HG02588 (cell line): ENCODE measurements at regions not wholly inside any gene's neighbourhood (a gene's known extent, or its start where the extent isn't known, plus 50 kb on each side); places are given as distances from the start of the nearest gene placed in this dataset.
"Not testable (repeated sequence)": the region's sequence is repeated elsewhere in the genome, so short reads cannot be mapped to it uniquely, and the experiment has no call there.

Experiments used
- ATAC-seq: cut with Tn5 transposase; IDR thresholded peaks from one replicate; pipeline ENCODE4 v1.9.1; 2021; ENCODE audit warnings: mild to moderate bottlenecking, moderate library complexity; ENCODE audit not compliant: unreplicated experiment

GRCh38 chrX:113157496-113157895 is 316.9 kb upstream of the AMOT start:
- ATAC-seq = no peak

GRCh38 chrX:113154315-113154714 is 313.7 kb upstream of the AMOT start:
- not testable (repeated sequence) for ATAC-seq

DNA sequence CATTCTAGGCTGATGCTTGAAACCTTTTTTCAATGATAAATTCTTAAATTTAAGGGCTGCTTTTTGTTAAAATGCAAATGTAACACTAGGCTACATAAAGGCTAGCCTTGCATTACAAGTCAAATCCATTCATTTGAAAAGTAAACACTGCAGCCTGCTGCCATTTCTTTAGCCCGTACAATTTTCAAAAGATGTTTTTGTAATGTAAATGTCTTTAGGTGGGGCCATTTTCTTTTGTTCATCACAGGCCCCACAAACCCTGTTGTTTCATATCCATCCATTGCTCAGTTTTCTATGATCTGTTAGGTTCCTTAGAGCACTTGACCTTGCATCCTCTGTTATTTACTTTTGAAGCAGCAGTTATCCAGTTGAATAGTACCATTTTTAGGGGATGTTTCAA is 296.2 kb upstream of the AMOT start:
- ATAC-seq = no peak

DNA sequence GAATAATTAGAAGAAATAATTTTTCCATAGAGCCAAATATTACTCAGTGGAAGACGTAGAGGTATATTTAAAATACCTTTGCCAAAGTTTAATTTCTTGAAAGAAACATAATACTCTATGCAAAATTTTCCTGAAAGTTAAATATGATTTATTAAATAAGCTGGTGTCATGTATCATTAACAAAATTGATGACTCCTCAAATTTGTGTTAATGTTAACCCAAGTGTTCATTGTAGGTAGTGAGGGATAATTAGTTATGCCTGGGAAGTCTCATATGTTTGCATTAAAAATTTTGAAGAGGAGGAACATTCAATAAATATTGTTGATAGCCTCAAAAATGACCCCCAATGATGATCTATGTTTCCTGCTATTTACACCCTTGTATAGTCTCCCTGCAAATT is 292.7 kb upstream of the AMOT start:
- no peak for ATAC-seq

- ATAC-seq = no peak
Measured at GRCh38 chrX:113124693-113125092, 284.1 kb upstream of the AMOT start.

- ATAC-seq = no peak
Measured at GRCh38 chrX:113075521-113075920, 234.9 kb upstream of the AMOT start.

GRCh38 chrX:113059714-113060113 is 219.1 kb upstream of the AMOT start:
- no peak for ATAC-seq

GRCh38 chrX:113058634-113059033 is 218.0 kb upstream of the AMOT start:
- no peak for ATAC-seq

DNA sequence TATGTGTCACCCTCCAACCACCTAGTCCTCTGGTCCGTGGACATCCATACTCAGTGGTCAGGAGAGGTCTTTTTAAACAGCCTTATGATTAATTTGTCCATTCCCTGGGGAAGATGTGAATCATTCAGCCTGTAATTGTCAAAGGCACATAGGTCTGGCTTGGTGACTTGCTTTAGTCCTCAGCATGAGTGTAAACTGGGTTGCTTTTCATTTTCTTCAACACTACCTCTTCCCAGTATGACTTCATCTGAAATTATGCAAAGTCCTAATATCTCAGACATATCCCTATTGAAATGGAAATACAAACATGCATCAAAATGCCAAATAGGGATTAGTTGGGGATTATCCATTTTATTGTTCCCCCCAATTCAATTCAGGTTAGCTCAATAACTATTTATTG is 208.3 kb upstream of the AMOT start:
- no peak for ATAC-seq

DNA sequence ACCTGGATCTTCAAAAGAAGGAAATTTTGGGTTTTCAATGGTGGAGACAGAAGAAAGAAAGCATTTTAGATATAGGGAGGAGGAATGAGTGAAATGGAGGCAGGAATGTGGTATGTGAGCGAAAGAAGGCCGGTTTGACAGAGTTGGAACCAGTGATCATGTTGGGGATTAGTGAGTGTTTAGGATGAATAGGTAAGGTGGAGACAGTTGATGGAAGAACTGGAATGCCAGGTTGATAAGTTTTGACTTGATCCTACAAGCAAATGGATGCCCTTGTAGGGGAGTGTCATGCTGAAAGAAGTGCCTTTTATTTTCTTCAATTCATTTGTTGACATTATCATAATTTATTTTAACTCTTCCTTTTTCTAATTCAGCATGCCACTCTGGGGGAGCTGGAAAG is 207.8 kb upstream of the AMOT start:
- no peak for ATAC-seq

DNA sequence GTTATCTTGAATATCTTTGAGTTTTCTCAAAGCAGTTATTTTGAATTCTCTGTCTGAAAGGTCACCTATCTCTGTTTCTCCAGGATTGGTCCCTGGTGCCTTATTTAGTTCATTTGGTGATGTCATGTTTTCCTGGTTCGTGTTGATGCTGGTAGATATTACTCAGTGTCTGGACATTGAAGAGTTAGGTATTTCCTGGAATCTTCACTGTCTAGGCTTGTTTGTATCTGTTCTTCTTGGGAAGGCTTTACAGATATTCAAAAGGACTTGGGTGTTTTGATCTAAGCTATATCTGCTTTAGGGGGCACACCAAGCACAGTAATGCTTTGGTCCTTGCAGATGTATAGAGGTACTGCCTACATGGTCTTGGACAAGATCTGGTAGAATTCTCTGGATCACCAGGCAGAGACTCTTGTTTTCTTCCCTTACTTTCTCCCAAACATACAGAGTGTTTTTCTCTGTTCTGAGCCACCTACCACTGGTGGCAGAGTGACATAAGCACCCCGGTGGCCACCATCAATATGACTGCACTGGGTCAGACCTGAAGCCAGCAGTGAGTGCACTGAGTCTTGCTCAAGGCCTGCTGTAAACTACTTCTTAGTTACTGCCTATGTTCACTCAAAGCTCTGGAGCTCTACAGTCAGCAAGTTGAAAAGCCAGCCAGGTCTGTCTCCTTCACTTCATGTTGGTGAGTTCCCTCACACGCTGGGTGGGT is 193.5 kb upstream of the AMOT start:
- ATAC-seq = no peak

- ATAC-seq = no peak
Measured at GRCh38 chrX:113019958-113020357, 179.3 kb upstream of the AMOT start.

GRCh38 chrX:113009837-113010236 is 169.2 kb upstream of the AMOT start:
- no peak for ATAC-seq

- no peak for ATAC-seq
Measured at GRCh38 chrX:113009029-113009428, 168.4 kb upstream of the AMOT start.

DNA sequence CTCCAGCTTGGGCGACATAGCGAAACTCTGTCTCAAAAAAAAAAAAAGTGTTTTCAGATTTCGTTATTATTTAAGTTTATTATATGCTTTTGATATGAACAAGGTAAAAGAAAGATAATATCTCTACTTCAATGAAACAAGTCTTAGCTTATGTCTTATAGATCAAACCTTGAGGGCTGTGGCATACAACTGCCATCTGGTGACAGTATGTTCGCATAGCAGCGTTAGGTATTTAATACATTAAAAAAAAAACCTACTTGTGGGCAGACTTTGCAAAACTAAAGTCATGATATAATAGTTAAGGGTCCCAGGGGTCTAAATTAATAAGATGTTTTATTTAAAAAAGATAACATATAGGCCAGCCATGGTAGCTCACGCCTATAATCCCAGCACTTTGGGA is 161.2 kb upstream of the AMOT start:
- ATAC-seq = no peak

DNA sequence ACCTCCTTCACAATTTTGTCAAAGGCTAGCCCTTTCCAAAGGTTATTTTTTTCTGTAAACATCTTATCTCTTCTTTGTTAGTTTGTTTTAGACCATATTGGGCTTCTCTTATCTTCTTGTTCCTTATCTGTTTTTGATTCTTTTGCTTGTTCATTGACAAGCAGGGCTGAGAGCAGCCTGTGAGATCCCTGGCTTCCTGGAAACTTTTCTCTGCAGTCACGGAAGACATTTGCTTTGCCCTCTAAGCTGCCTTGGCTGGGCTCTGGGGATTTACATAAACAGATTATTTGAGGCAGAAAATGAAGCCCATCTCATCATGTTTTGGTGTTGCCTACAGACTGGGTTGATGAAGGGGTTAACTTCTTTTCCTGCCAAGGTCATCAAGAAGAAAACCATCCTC is 157.4 kb upstream of the AMOT start:
- ATAC-seq = no peak

DNA sequence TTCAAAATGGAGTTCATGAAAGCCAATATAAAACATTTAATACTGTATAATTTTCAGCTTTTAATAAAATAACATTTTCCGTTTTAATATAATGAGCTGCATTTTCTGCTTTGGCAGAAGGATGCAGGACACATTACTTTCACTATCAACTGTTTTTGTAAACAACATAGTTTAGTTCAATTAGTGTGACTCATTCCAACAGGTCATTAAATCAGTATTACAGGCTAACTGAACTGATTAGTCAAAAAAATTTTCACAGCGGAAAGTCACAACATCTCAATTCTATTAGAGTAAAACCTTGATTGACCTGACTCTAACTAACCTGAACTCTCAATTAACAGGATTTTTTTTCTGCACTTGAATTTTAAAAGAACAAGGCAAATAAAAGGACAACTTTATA is 151.2 kb upstream of the AMOT start:
- no peak for ATAC-seq

DNA sequence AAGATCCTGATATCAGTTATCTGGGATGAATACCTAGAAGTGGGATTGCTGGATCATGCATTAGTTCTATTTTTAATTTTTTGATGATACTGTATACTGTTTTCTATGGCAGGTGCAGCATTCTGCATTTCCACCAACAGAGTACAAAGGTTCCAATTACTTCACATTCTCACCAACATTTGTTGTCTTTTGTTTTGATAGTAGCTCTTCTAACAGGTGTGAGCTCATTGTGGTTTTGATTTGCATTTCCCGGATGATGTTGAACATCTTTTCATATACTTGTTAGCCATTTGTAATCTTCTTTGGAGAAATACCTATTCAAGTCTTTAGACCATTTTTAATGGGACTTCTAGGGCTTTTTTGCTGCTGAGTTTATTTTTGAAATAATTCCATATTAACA is 139.2 kb upstream of the AMOT start:
- ATAC-seq = no peak

DNA sequence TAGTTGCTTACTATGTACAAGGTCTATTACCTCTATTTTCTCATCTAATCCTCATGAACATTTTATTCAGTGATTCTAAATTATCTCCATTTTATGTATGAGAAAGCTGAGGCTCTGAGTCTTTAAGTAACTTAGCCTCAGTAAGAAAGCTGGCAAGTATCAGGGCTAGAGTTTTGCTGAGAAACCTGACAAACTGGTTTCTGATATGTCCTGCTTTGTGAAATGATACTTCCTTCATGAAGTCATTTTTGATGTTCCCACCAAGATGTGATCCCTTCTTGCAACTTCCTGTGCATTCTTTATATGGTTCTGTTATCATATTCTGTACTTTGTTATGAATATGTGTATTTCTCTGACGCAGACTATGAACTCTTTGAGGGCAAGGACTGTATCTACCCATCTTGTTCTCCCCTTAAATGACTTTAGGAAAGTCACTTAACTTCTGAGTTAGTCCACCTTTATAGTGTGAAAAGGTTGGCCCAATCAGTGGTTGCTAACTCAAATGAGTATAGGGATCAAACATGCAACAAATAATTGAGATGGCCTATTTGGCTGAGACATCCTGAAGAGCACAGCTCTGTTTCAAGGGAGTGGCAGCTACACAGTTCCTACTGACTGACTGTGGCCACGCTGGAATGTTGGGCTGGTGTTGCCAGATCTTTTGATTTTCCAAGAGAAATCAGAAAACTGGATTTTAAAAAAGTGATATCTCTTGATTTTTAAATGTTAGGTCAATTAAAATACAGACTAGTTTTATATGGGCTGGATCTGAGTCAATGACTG is 127.9 kb upstream of the AMOT start:
- no peak for ATAC-seq

GRCh38 chrX:112967903-112968302 is 127.3 kb upstream of the AMOT start:
- ATAC-seq = no peak

DNA sequence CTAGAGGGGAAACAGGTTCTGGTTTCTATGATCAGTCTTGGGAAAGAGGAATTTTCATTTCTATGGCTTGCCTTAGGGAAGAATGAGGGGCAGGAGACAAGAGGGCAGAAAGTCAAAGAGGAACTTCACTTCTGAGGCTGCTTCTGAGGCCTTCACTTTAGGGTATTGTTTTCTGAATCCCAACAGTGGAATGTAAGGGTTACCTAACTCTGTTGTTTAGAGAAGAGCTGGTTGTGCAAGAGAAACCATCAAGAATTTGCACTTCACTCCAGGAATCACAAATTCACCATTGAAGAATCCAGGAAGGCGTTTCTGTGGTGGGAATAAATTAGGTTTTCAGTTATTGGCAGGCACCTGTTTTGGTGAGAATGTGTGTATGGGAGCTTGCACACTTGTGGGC is 126.7 kb upstream of the AMOT start:
- ATAC-seq = no peak

- ATAC-seq = no peak
Measured at GRCh38 chrX:112961981-112962380, 121.3 kb upstream of the AMOT start.
